GM04504 (cell line): ENCODE measurements at regions not wholly inside any gene's neighbourhood (a gene's known extent, or its start where the extent isn't known, plus 50 kb on each side); places are given as distances from the start of the nearest gene placed in this dataset.

ENCODE experiments used
- DNase-seq: peaks from one replicate; pipeline ENCODE4 v3.0.0-alpha.2; 2012; ENCODE audit warnings: low read depth

GRCh38 chr10:24120646-24121045 is 88.3 kb upstream of the KIAA1217 start:
- DNase-seq, result no peak

- DNase-seq, result no peak
These were observed 81.4 kb upstream of the KIAA1217 start for GRCh38 chr10:24127516-24127915.

- no peak for DNase-seq
These were observed 80.7 kb upstream of the KIAA1217 start for GRCh38 chr10:24128066-24128730.

- no peak for DNase-seq
These were observed 76.2 kb upstream of the KIAA1217 start for GRCh38 chr10:24132741-24133140.

GRCh38 chr10:24133835-24134234 is 75.1 kb upstream of the KIAA1217 start:
- no peak for DNase-seq

- DNase-seq, result no peak
These were observed 72.9 kb upstream of the KIAA1217 start for GRCh38 chr10:24136070-24136469.

GRCh38 chr10:24147321-24147720 is 61.6 kb upstream of the KIAA1217 start:
- no peak for DNase-seq

- no peak for DNase-seq
These were observed 59.3 kb upstream of the KIAA1217 start for GRCh38 chr10:24149640-24150039.

GRCh38 chr10:24150853-24151252 is 58.1 kb upstream of the KIAA1217 start:
- DNase-seq, result no peak

- DNase-seq, result no peak
These were observed 56.7 kb upstream of the KIAA1217 start for GRCh38 chr10:24152270-24152669.

- no peak for DNase-seq
These were observed 55.9 kb upstream of the KIAA1217 start for GRCh38 chr10:24153031-24153430.

GRCh38 chr10:24153537-24153936 is 55.4 kb upstream of the KIAA1217 start:
- DNase-seq, result no peak

- no peak for DNase-seq
These were observed 52.3 kb upstream of the KIAA1217 start for GRCh38 chr10:24156686-24157085.

GRCh38 chr10:24157567-24157966 is 51.4 kb upstream of the KIAA1217 start:
- no peak for DNase-seq
